SH-SY5Y (cell line): ENCODE measurements at regions not wholly inside any gene's neighbourhood (a gene's known extent, or its start where the extent isn't known, plus 50 kb on each side); places are given as distances from the start of the nearest gene placed in this dataset.

Experiments
- GATA2 ChIP-seq: IDR thresholded peaks from 2 replicates; pipeline ENCODE4 v1.6.1; 2011; ENCODE audit warnings: mild to moderate bottlenecking, low read depth, low read length
- GATA3 ChIP-seq: IDR thresholded peaks from 2 replicates; pipeline ENCODE4 v1.6.1; 2011; ENCODE audit warnings: low read depth, mild to moderate bottlenecking, low read length, moderate library complexity

DNA sequence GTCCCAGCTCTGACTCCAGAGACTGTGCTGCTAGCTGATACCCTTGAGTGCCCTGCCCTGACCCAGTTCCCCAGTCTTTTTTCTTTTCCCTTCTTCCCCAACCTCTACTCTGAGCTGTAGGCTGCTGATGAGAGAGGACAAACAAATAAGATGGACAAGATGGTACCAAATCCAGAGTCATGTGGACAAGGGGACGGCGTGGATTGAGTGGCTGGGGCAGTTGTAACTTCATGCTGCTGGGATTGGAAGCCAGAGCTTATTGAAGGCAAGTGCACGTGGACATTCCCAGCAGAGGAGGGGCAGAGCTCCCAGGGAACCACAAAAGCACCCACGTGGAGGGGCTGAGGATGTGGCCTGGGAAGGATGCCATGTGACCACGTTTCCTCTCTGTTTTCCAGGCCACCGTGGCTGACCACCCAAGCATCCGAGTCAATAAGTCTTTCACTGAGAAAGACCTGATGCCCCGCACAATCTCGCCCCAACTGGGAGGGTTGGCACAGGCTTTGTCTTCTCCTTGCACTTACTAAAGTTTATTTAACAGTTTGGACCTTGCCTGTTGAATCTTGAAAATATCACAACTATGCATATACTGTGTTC lies 323.3 kb upstream of the ZNF507 start:
- TF ChIP-seq GATA2, result no peak
- TF ChIP-seq GATA3, result no peak
